SK-N-MC (cell line): ENCODE measurements at regions not wholly inside any gene's neighbourhood (a gene's known extent, or its start where the extent isn't known, plus 50 kb on each side); places are given as distances from the start of the nearest gene placed in this dataset.

ENCODE experiments used
- EZH2 ChIP-seq: fragments of 200-600 bp; sonication (generic); IDR thresholded peaks from one replicate; pipeline ENCODE4 v1.6.1; 2017; ENCODE audit warnings: antibody characterized with exemption
- FOXP2 ChIP-seq: optimal IDR thresholded peaks from 2 replicates; pipeline ENCODE3; 2011; ENCODE audit warnings: mild to moderate bottlenecking, moderate library complexity; ENCODE audit not compliant: insufficient read depth; ENCODE audit errors: extremely low read length, control extremely low read depth
- POLR2AphosphoS5 ChIP-seq: IDR thresholded peaks from 2 replicates; pipeline ENCODE4 v1.6.1; 2012; ENCODE audit warnings: mild to moderate bottlenecking, low read depth, low read length, borderline replicate concordance

DNA sequence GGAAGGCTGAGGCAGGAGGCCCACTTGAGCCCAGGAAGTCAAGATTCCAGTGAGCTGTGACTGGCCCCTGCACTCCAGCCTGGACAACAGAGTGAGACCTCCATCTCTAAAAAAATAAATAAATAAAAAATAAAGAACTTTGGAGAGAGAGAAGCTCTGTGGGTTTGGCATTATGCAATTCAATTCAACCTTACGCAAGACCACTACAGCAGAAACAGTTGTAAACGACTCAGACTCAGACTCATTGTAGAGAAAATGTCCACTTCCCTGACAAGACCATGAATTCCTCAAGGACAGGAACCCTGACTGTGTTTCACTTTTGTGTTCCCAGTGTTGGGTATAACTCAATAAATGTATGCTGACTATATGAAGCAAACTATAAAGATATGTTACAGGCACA lies 90.3 kb upstream of the C3orf80 start:
- TF ChIP-seq POLR2AphosphoS5 = no peak
- TF ChIP-seq EZH2 = no peak
- TF ChIP-seq FOXP2 = no peak
